Psoas muscle (tissue), 7 donors: ENCODE measurements at regions not wholly inside any gene's neighbourhood (a gene's known extent, or its start where the extent isn't known, plus 50 kb on each side); places are given as distances from the start of the nearest gene placed in this dataset.

Source experiments
- ATAC-seq, 4 donors: fragments of 200-7000 bp; cut with Tn5 transposase; one replicate each; pipeline ENCODE4 v1.9.1; 2020; ENCODE audit warnings: moderate library complexity in 3 of 4, mild to moderate bottlenecking in 2 of 4
- DNase-seq, 2 donors: peaks; one replicate each; pipeline ENCODE4 v3.0.0-alpha.2; 2020
- H3K27ac ChIP-seq: fragments of 200-600 bp; one replicate; pipeline ENCODE4 v1.8.0; 2022
- H3K27me3 ChIP-seq, 3 donors: fragments of 200-600 bp in 1 of 3; one replicate each; pipeline versions ENCODE4 v1.6.1 to v1.8.0; 2013 to 2022; ENCODE audit warnings: low read length in 2 of 3, mild to moderate bottlenecking in 2 of 3, moderate library complexity in 1 of 3; ENCODE audit not compliant: insufficient read depth in 3 of 3
- H3K36me3 ChIP-seq, 2 donors: fragments of 200-600 bp in 1 of 2; one replicate each; pipeline versions ENCODE4 v1.6.1 to v1.8.0; 2013 to 2022; ENCODE audit warnings: low read depth in 1 of 2, mild to moderate bottlenecking in 1 of 2, moderate library complexity in 1 of 2; ENCODE audit not compliant: insufficient read depth in 1 of 2
- H3K4me1 ChIP-seq: fragments of 200-600 bp; one replicate; pipeline ENCODE4 v1.8.0; 2022
- H3K4me3 ChIP-seq: fragments of 200-600 bp; one replicate; pipeline ENCODE4 v1.8.0; 2022; ENCODE audit warnings: mild to moderate bottlenecking
- H3K9me3 ChIP-seq: fragments of 200-600 bp; one replicate; pipeline ENCODE4 v1.8.0; 2022
- WGBS, 3 donors: extraction: QIAGEN DNeasy Blood & Tissue Kit; methylation state at CpG; one replicate each; pipeline versions ENCODE4 v1.1.6 to v1.1.7; 2013; 5-methylcytosine and 5-hydroxymethylcytosine counted together
- intact Hi-C, 2 donors: fragments of 100-400 bp; cut with DNase I; formaldehyde crosslinking; loops; one replicate each; pipeline versions ENCODE4 v1.11.0 to v1.14.2; 2022
- TF ChIP-seq, protein P1 (sequence below): fragments of 200-600 bp; IDR thresholded peaks from one replicate; pipeline ENCODE4 v1.8.0; 2022; ENCODE audit warnings: antibody characterized with exemption
- donor health status: healthy with polysubstance abuse.
- donor health status: DM: no; HTN: no; CAD: no; lungs with moderate emphysema.
- donor health status: Bipolar disorder and iron deficiency.
- donor health status: healthy.
- donor health status: DM: yes; HTN: yes; CAD: no.
- donor health status: DM: no; HTN: no; CAD: no.
- donor health status: DM: yes; HTN: yes; CAD: no.

DNA sequence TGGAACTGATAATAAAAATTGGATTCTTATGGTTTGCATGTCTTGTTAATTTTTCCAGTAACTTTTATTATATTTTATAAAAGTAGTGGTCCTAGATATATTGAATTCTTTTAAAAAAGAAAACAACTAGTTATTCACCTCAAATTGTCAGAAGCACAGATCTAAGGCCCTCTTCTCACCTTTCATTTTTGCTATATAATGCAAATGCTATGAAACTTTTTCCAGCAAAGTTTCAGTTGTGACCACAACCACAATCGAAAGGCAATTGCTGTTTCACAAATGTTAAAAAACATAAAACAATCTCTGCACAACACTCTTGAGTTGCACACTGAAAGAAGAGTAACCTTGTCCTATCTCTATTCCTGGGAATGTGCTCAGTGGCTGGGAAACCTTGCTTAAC, 479.8 kb upstream of the FLRT2 start:
- no peaks in the 10 kb centered on the region for H3K36me3 ChIP-seq
- WGBS, 3 donors, result 86 to 96% (median 95%) methylated on average over 1 of the region's 1 CpG
- TF ChIP-seq, protein P1, sequence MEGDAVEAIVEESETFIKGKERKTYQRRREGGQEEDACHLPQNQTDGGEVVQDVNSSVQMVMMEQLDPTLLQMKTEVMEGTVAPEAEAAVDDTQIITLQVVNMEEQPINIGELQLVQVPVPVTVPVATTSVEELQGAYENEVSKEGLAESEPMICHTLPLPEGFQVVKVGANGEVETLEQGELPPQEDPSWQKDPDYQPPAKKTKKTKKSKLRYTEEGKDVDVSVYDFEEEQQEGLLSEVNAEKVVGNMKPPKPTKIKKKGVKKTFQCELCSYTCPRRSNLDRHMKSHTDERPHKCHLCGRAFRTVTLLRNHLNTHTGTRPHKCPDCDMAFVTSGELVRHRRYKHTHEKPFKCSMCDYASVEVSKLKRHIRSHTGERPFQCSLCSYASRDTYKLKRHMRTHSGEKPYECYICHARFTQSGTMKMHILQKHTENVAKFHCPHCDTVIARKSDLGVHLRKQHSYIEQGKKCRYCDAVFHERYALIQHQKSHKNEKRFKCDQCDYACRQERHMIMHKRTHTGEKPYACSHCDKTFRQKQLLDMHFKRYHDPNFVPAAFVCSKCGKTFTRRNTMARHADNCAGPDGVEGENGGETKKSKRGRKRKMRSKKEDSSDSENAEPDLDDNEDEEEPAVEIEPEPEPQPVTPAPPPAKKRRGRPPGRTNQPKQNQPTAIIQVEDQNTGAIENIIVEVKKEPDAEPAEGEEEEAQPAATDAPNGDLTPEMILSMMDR, result no peak
- H3K27ac ChIP-seq, result no peak overlapping the region
- intact Hi-C loops, result no loop called here
- no peak for DNase-seq
- peaks cover 4% of the 10 kb centered on the region for H3K9me3 ChIP-seq
- no peaks in the 10 kb centered on the region for H3K4me1 ChIP-seq
- H3K27me3 ChIP-seq, result no peaks in the 10 kb centered on the region
- no peak overlapping the region for H3K4me3 ChIP-seq
- ATAC-seq, result no peak

DNA sequence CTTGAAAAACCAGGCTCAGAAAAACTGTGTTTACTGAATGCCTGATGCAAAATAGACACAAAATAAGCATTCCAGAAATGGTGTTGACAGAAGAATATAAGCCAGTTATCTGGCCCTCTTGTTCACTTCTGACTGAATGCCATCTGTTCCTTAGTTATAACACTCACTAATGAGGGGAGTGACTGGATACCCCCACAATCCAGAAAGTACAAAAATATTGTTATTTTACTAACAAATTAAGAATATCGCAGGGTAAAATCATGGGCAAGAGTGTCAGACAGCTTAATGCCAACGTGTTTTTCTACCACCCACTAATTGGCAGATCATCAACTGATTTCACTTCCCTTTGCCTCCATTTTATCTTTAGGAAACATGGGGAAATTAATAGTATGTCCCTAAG, 477.3 kb upstream of the FLRT2 start:
- H3K4me3 ChIP-seq, result no peak overlapping the region
- ATAC-seq, result no peak
- no peaks in the 10 kb centered on the region for H3K4me1 ChIP-seq
- WGBS, 3 donors, result 87 to 93% (median 89%) methylated on average over 2 of the region's 2 CpGs
- DNase-seq, result no peak
- TF ChIP-seq, protein P1, result no peak
- H3K9me3 ChIP-seq, result no peaks in the 10 kb centered on the region
- H3K36me3 ChIP-seq, result no peaks in the 10 kb centered on the region
- no peaks in the 10 kb centered on the region for H3K27me3 ChIP-seq
- H3K27ac ChIP-seq, result no peak overlapping the region
- intact Hi-C loops, result no loop called here

DNA sequence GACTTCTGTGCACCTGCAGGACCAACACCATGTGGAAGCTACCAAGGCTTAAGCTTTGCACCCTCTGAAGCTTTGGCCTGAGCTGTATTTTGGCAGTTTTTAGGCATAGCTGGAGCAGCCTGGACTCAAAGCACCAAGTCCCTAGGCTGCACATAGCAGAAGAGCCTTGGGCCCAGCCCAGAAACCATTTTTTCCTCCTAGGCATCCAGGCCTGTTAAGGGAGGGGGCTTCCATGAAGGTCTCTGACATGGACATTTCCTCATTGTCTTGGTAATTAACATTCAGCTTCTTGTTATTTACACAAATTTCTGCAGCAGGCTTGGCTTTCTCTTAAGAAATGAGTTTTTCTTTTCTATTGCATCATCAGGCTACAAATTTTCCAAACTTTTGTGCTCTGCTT, 475.8 kb upstream of the FLRT2 start:
- DNase-seq (no peak), ATAC-seq (no peak)
- no peaks in the 10 kb centered on the region for H3K27me3 ChIP-seq
- intact Hi-C loops, result no loop called here
- H3K27ac ChIP-seq, result no peak overlapping the region
- TF ChIP-seq, protein P1, result no peak
- no peaks in the 10 kb centered on the region for H3K4me1 ChIP-seq
- no peak overlapping the region for H3K4me3 ChIP-seq
- H3K36me3 ChIP-seq, result no peaks in the 10 kb centered on the region
- H3K9me3 ChIP-seq, result no peaks in the 10 kb centered on the region

DNA sequence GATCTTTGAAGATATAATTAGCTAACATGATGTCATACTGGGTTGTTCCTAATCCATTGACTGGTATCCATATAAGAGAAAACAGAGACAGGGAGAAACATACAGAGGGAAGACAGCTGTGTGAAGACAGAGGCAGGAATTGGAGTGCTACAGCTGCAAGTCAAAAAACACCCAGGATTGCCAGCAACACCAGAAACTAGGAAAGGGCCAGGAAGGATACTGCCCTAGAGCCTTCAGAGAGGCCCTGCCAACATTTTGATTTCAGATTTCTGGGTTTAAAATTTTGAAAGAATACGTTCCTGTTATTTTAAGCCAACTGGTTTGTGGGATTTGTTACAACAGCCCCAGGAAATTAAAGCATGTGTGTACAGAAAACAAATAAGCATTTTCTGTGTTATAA, 473.7 kb upstream of the FLRT2 start:
- H3K4me1 ChIP-seq, result no peaks in the 10 kb centered on the region
- ATAC-seq (no peak), DNase-seq (no peak)
- no peak overlapping the region for H3K27ac ChIP-seq
- H3K4me3 ChIP-seq, result no peak overlapping the region
- intact Hi-C loops, result no loop called here
- H3K36me3 ChIP-seq, result no peaks in the 10 kb centered on the region
- WGBS, 3 donors, result 20 to 32% (median 31%) methylated on average over 1 of the region's 1 CpG
- TF ChIP-seq, protein P1, result no peak
- no peaks in the 10 kb centered on the region for H3K9me3 ChIP-seq
- H3K27me3 ChIP-seq, result no peaks in the 10 kb centered on the region

DNA sequence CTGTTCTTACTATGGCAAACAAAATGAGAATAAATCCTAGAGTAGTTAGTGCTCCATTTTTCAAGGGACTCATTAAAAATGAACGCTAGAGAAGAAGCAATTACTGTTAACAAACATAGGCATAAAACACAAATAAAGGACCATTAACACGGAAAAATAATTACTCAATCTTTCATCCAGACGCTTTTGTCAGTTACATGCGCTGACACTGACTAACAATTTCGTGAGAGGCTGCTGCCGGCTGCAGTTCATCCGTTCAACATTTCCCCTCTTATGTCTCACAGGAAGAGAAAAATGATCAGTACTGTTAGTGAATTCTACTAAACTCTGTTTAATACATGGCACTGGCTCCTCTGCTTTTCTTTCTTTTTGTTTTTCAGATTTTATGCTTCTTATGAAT, 472.7 kb upstream of the FLRT2 start:
- WGBS, 3 donors, result 55 to 70% (median 63%) methylated on average over 7 of the region's 7 CpGs

More for the DNA sequence above, 472.7 kb upstream of the FLRT2 start:
- Histone ChIP-seq H3K36me3 (no peaks in the 10 kb centered on the region), H3K4me1 (no peaks in the 10 kb centered on the region), H3K9me3 (no peaks in the 10 kb centered on the region), H3K27me3 (no peaks in the 10 kb centered on the region), H3K4me3 (no peak overlapping the region), H3K27ac (no peak overlapping the region)
- intact Hi-C loops, result no loop called here
- TF ChIP-seq, protein P1, result no peak
- ATAC-seq (no peak), DNase-seq (no peak)
